Nephron (organoid): ENCODE measurements at regions not wholly inside any gene's neighbourhood (a gene's known extent, or its start where the extent isn't known, plus 50 kb on each side); places are given as distances from the start of the nearest gene placed in this dataset.

Experiments used
- H3K27ac Mint-ChIP-seq, 3 experiments: 2 replicates each; pipeline ENCODE4 v1.8.0; 2020; ENCODE audit warnings: mixed read lengths in 3 of 3, mild to moderate bottlenecking in 2 of 3, moderate library complexity in 1 of 3
- H3K27me3 Mint-ChIP-seq: 2 replicates; pipeline ENCODE4 v1.8.0; 2021; ENCODE audit warnings: low read depth, mild to moderate bottlenecking, moderate library complexity, mixed read lengths
- H3K36me3 Mint-ChIP-seq: 2 replicates; pipeline ENCODE4 v1.8.0; 2020; ENCODE audit warnings: low read depth, mixed read lengths
- H3K4me1 Mint-ChIP-seq: 2 replicates; pipeline ENCODE4 v1.8.0; 2020; ENCODE audit warnings: mixed read lengths
- H3K4me3 Mint-ChIP-seq, 3 experiments: 2 replicates each; pipeline ENCODE4 v1.8.0; 2020; ENCODE audit warnings: mild to moderate bottlenecking in 3 of 3, mixed read lengths in 3 of 3, moderate library complexity in 2 of 3
- H3K9me3 Mint-ChIP-seq: 2 replicates; pipeline ENCODE4 v1.8.0; 2020; ENCODE audit warnings: mixed read lengths
- TF ChIP-seq, protein P1 (sequence below), 3 experiments: fragments of 200-600 bp; sonication (generic); IDR thresholded peaks; one replicate each; pipeline ENCODE4 v1.5.0; 2021; ENCODE audit warnings: antibody characterized with exemption in 3 of 3; ENCODE audit not compliant: unreplicated experiment in 3 of 3

GRCh38 chr6:80465513-80465912 lies 359.0 kb downstream of the BCKDHB start:
- Mint-ChIP-seq H3K4me1 (peaks cover 14% of the 10 kb centered on the region), H3K9me3 (no peaks in the 10 kb centered on the region), H3K36me3 (no peaks in the 10 kb centered on the region), H3K4me3 (no peak overlapping the region), H3K27me3 (no peaks in the 10 kb centered on the region), H3K27ac (no peak overlapping the region)
- TF ChIP-seq, protein P1, sequence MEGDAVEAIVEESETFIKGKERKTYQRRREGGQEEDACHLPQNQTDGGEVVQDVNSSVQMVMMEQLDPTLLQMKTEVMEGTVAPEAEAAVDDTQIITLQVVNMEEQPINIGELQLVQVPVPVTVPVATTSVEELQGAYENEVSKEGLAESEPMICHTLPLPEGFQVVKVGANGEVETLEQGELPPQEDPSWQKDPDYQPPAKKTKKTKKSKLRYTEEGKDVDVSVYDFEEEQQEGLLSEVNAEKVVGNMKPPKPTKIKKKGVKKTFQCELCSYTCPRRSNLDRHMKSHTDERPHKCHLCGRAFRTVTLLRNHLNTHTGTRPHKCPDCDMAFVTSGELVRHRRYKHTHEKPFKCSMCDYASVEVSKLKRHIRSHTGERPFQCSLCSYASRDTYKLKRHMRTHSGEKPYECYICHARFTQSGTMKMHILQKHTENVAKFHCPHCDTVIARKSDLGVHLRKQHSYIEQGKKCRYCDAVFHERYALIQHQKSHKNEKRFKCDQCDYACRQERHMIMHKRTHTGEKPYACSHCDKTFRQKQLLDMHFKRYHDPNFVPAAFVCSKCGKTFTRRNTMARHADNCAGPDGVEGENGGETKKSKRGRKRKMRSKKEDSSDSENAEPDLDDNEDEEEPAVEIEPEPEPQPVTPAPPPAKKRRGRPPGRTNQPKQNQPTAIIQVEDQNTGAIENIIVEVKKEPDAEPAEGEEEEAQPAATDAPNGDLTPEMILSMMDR (IDR thresholded peaks at IDR 0.05; ENCODE audit: unreplicated experiment in 3 of 3): no peak

DNA sequence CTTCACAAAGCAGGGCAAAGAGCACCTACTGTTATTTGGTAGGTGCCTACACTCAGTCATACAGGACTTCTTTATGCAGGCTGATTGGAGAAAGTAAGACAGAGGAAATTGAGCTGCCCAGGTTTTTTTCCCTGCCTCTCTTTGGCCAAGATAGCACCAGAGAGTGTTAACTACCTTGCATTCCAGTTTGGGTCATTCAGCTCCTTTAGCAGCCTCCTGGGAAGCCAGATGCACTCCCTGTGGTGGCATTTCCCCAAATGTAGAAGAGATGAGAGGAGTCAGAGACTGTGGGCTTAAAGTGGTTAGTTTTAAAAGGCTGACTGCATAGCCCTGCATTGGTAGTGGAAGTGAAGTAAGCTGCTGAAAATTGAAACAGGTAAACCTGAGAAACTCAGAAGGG lies 358.4 kb downstream of the BCKDHB start:
- Mint-ChIP-seq H3K36me3 (no peaks in the 10 kb centered on the region), H3K4me1 (peaks cover 15% of the 10 kb centered on the region), H3K27ac (no peak overlapping the region), H3K9me3 (no peaks in the 10 kb centered on the region), H3K4me3 (no peak overlapping the region), H3K27me3 (no peaks in the 10 kb centered on the region)
- TF ChIP-seq, protein P1 (IDR thresholded peaks at IDR 0.05; ENCODE audit: unreplicated experiment in 3 of 3): no peak

DNA sequence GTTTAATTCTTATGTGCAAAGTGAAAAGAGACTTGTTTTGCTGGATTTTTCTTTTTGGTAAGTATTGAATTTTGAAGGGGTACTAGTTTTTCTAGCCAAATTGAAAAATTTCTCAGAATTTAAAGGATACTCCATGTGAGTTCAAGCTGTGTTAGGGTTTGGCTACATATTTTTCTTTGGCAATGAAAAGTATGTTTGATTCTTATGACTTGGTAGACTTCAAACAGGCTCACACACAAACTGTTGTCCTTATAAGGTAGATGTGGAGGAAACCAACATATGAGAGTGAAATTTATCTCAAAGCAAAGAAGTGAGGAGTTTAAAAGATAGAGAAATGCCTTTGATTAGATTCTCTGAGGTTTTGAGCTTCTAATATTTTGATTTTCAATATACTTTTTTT lies 356.7 kb downstream of the BCKDHB start:
- H3K4me1 Mint-ChIP-seq: peaks cover 18% of the 10 kb centered on the region
- H3K36me3 Mint-ChIP-seq: no peaks in the 10 kb centered on the region
- no peaks in the 10 kb centered on the region for H3K27me3 Mint-ChIP-seq

DNA sequence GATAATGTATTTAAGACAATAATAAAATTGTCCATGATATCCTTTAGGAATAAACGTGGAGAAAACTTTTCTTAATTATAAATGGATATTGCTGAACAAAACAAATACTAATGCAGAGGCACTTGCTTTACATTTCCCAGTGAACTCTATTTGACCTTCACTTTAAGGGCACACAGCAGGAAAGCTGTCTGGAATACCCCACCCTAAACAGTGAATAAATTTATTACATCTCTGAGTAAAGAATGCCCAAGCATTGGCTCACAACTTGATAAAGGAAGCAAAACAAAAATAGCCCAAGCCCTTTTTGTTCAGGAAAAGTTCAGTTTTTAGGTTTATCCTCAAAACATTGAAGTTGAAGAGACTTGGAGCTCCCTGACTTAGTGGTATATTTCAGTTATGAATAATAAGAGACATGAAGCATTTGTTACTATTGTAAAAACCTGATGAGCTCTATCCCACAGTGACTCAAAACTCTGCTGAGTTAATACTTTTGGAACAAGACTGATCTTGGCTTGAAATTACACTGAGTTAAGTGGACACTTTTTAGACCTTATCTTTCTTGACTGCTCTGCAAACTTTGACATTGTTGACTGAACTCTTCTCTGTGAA lies 353.9 kb downstream of the BCKDHB start:
- Mint-ChIP-seq H3K27ac (peak overlapping the region in 2 of 3 experiments; percentile 53 to 70), H3K27me3 (no peaks in the 10 kb centered on the region), H3K4me3 (no peak overlapping the region), H3K4me1 (peaks cover 38% of the 10 kb centered on the region), H3K9me3 (no peaks in the 10 kb centered on the region), H3K36me3 (no peaks in the 10 kb centered on the region)
- TF ChIP-seq, protein P1 (IDR thresholded peaks at IDR 0.05; ENCODE audit: unreplicated experiment in 3 of 3): no peak

More for the DNA sequence above, 356.7 kb downstream of the BCKDHB start:
- no peaks in the 10 kb centered on the region for H3K9me3 Mint-ChIP-seq
- no peak overlapping the region for H3K4me3 Mint-ChIP-seq
- TF ChIP-seq, protein P1 (IDR thresholded peaks at IDR 0.05; ENCODE audit: unreplicated experiment in 3 of 3): no peak
- peak overlapping the region in 1 of 3 experiments; percentile 5 for H3K27ac Mint-ChIP-seq

- Mint-ChIP-seq H3K27ac (peak overlapping the region in 2 of 3 experiments; percentile 59 to 73), H3K36me3 (no peaks in the 10 kb centered on the region), H3K4me3 (no peak overlapping the region), H3K27me3 (no peaks in the 10 kb centered on the region), H3K4me1 (peaks cover 52% of the 10 kb centered on the region), H3K9me3 (no peaks in the 10 kb centered on the region)
- TF ChIP-seq, protein P1 (IDR thresholded peaks at IDR 0.05; ENCODE audit: unreplicated experiment in 3 of 3): no peak
Measured at GRCh38 chr6:80457439-80457933, 351.0 kb downstream of the BCKDHB start.
